HEK293 (cell line): ENCODE measurements at regions not wholly inside any gene's neighbourhood (a gene's known extent, or its start where the extent isn't known, plus 50 kb on each side); places are given as distances from the start of the nearest gene placed in this dataset.
"Not testable (repeated sequence)": the region's sequence is repeated elsewhere in the genome, so short reads cannot be mapped to it uniquely, and the experiment has no call there.

Source experiments
- CTCF ChIA-PET: fragments of 350-600 bp; formaldehyde crosslinking; extraction: SDS; loops from one replicate; lab custom pipeline; 2021; ENCODE audit warnings: antibody characterized with exemption; lab: Yijun Ruan, JAX
- POLR2A ChIA-PET: fragments of 300-600 bp; formaldehyde crosslinking; extraction: SDS; loops from one replicate; lab custom pipeline; 2020; ENCODE audit warnings: antibody characterized with exemption, inconsistent platforms; lab: Yijun Ruan, JAX
- H3K27ac ChIP-seq: fragments of 200-500 bp; sonication (Bioruptor generic); 2 replicates; pipeline ENCODE4 v1.5.1; 2014; ENCODE audit warnings: low read depth, low read length, control low read depth, inconsistent platforms; ENCODE audit errors: extremely low read depth
- H3K36me3 ChIP-seq, 2 experiments: fragments of 200-500 bp in 1 of 2; sonication (Bioruptor generic) in 1 of 2; 1 replicate in 1 of 2; 2 replicates in 1 of 2; pipeline ENCODE4 v1.5.1; 2014 to 2017; ENCODE audit warnings: inconsistent platforms in 2 of 2, low read length in 2 of 2; ENCODE audit not compliant: control insufficient read depth in 2 of 2, insufficient read depth in 1 of 2
- H3K4me1 ChIP-seq: fragments of 200-500 bp; sonication (Bioruptor generic); 2 replicates; pipeline ENCODE4 v1.5.1; 2014; ENCODE audit warnings: mild to moderate bottlenecking, low read length, inconsistent platforms; ENCODE audit not compliant: control insufficient read depth, insufficient read depth
- H3K4me3 ChIP-seq: 2 replicates; pipeline ENCODE4 v1.5.1; 2011; ENCODE audit warnings: low read depth, mild to moderate bottlenecking, control low read depth, low read length, moderate library complexity
- H3K9me3 ChIP-seq: fragments of 200-500 bp; sonication (Bioruptor generic); 2 replicates; pipeline ENCODE4 v1.5.1; 2014; ENCODE audit warnings: low read depth, low read length, inconsistent platforms; ENCODE audit not compliant: control insufficient read depth, insufficient read depth
- CTCF ChIP-seq: fragments of 450-650 bp; formaldehyde crosslinking; IDR thresholded peaks from 2 replicates; pipeline ENCODE4 v1.5.1; 2016; ENCODE audit warnings: missing biosample characterization, missing genetic modification characterization
- TSHZ1 ChIP-seq: fragments of 450-650 bp; formaldehyde crosslinking; IDR thresholded peaks from 2 replicates; pipeline ENCODE4 v1.5.1; 2016; ENCODE audit warnings: missing biosample characterization, missing genetic modification characterization, borderline replicate concordance
- ZBTB6 ChIP-seq: fragments of 450-650 bp; formaldehyde crosslinking; IDR thresholded peaks from 2 replicates; pipeline ENCODE4 v1.5.1; 2017; ENCODE audit warnings: missing biosample characterization, missing genetic modification characterization
- ZBTB7A ChIP-seq: fragments of 450-650 bp; formaldehyde crosslinking; IDR thresholded peaks from 2 replicates; pipeline ENCODE4 v1.5.1; 2016; ENCODE audit warnings: low read depth, missing biosample characterization, missing genetic modification characterization
- ZFP37 ChIP-seq: fragments of 450-650 bp; formaldehyde crosslinking; IDR thresholded peaks from 2 replicates; pipeline ENCODE4 v1.5.1; 2016; ENCODE audit warnings: missing biosample characterization, missing genetic modification characterization
- ZNF423 ChIP-seq: fragments of 450-650 bp; formaldehyde crosslinking; IDR thresholded peaks from 2 replicates; pipeline ENCODE4 v1.5.1; 2016; ENCODE audit warnings: missing biosample characterization, missing genetic modification characterization
- ZNF658 ChIP-seq: fragments of 450-650 bp; formaldehyde crosslinking; IDR thresholded peaks from 2 replicates; pipeline ENCODE4; 2016; ENCODE audit warnings: missing biosample characterization, missing genetic modification characterization
- ZNF777 ChIP-seq: fragments of 450-650 bp; formaldehyde crosslinking; IDR thresholded peaks from 2 replicates; pipeline ENCODE4 v1.5.1; 2017; ENCODE audit warnings: missing biosample characterization, missing genetic modification characterization, borderline replicate concordance

- no peaks in the 10 kb centered on the region for H3K9me3 ChIP-seq
- H3K27ac ChIP-seq: no peak overlapping the region
- H3K4me1 ChIP-seq: no peaks in the 10 kb centered on the region
- H3K4me3 ChIP-seq: no peak overlapping the region
- TF ChIP-seq ZNF658: no peak
- no peak for TF ChIP-seq ZBTB6
- TF ChIP-seq CTCF (tag by site-specific recombination): no peak
- no peak for TF ChIP-seq ZNF423
- TF ChIP-seq ZNF777 (tag by site-specific recombination): no peak
- TF ChIP-seq TSHZ1: no peak
- TF ChIP-seq ZBTB7A (tag by site-specific recombination): no peak
- no peak for TF ChIP-seq ZFP37 (tag by site-specific recombination)
- TF ChIP-seq, all 188 proteins: peak for 0
- no peaks in the 10 kb centered on the region for H3K36me3 ChIP-seq
- CTCF ChIA-PET: no interaction called here
- POLR2A ChIA-PET: no interaction called here
Measured at GRCh38 chr1:148307583-148308185, 155.6 kb upstream of the NBPF11 start.

- CTCF ChIA-PET, H3K4me1 ChIP-seq, H3K27ac ChIP-seq, POLR2A ChIA-PET, H3K4me3 ChIP-seq, H3K9me3 ChIP-seq, H3K36me3 ChIP-seq: not testable (repeated sequence)
Measured at GRCh38 chr1:148304935-148305334, 152.9 kb upstream of the NBPF11 start.

GRCh38 chr1:148302586-148303364 lies 150.7 kb upstream of the NBPF11 start:
- H3K4me1 ChIP-seq, H3K4me3 ChIP-seq, POLR2A ChIA-PET, H3K36me3 ChIP-seq, H3K9me3 ChIP-seq, CTCF ChIA-PET, H3K27ac ChIP-seq: not testable (repeated sequence)

- H3K27ac ChIP-seq, H3K4me3 ChIP-seq, H3K4me1 ChIP-seq, CTCF ChIA-PET, POLR2A ChIA-PET, H3K36me3 ChIP-seq, H3K9me3 ChIP-seq: not testable (repeated sequence)
Measured at GRCh38 chr1:148297852-148298251, 145.8 kb upstream of the NBPF11 start.
